ENCODE measurements at regions not wholly inside any gene's neighbourhood (a gene's known extent, or its start where the extent isn't known, plus 50 kb on each side); places are given as distances from the start of the nearest gene placed in this dataset.
"Not testable (repeated sequence)": the region's sequence is repeated elsewhere in the genome, so short reads cannot be mapped to it uniquely, and the experiment has no call there.

GRCh38 chr10:59047180-59047579 lies 129.3 kb upstream of the PHYHIPL start:
- H3K4me1 Mint-ChIP-seq (ENCODE audit: insufficient read depth, unreplicated experiment), result no peaks in the 10 kb centered on the region
- DNase-seq (ENCODE audit: unreplicated experiment), result no peak
- H3K9me3 Mint-ChIP-seq (ENCODE audit: unreplicated experiment), result peaks cover 6% of the 10 kb centered on the region
- TF ChIP-seq CTCF (IDR thresholded peaks at IDR 0.05; ENCODE audit: unreplicated experiment), result no peak
- H3K27me3 Mint-ChIP-seq (ENCODE audit: insufficient read depth, unreplicated experiment), result peaks cover 59% of the 10 kb centered on the region
- POLR2A ChIA-PET, result no interaction called here
- CTCF ChIA-PET, result interaction anchor here (0.6 kb wide), 1 partner anchor 71 kb away, joined by 3 read pairs; no protein-coding TSS in a partner anchor
- no peaks in the 10 kb centered on the region for H3K36me3 Mint-ChIP-seq (ENCODE audit: insufficient read depth, unreplicated experiment)
- intact Hi-C loops (cut with micrococcal nuclease), result no loop called here
- no TSS peak for BruUV-seq (replicated peaks)
- H3K4me3 Mint-ChIP-seq (ENCODE audit: unreplicated experiment), result no peak overlapping the region
- no peak overlapping the region for H3K27ac Mint-ChIP-seq (ENCODE audit: low read depth, unreplicated experiment)

- Mint-ChIP-seq H3K27me3 (ENCODE audit: insufficient read depth, unreplicated experiment) (peaks cover 51% of the 10 kb centered on the region), H3K9me3 (ENCODE audit: unreplicated experiment) (peaks cover 13% of the 10 kb centered on the region), H3K4me1 (ENCODE audit: insufficient read depth, unreplicated experiment) (no peaks in the 10 kb centered on the region), H3K27ac (ENCODE audit: low read depth, unreplicated experiment) (no peak overlapping the region), H3K4me3 (ENCODE audit: unreplicated experiment) (no peak overlapping the region), H3K36me3 (ENCODE audit: insufficient read depth, unreplicated experiment) (no peaks in the 10 kb centered on the region)
- intact Hi-C loops (cut with micrococcal nuclease), result no loop called here
- no peak for TF ChIP-seq CTCF (IDR thresholded peaks at IDR 0.05; ENCODE audit: unreplicated experiment)
- no TSS peak for BruUV-seq (replicated peaks)
- POLR2A ChIA-PET, result interaction anchor here (0.7 kb wide), 1 partner anchor 288 kb away, joined by 4 read pairs; no protein-coding TSS in a partner anchor
- CTCF ChIA-PET, result no interaction called here
- DNase-seq (ENCODE audit: unreplicated experiment), result no peak
Measured at GRCh38 chr10:59047957-59048618, 128.4 kb upstream of the PHYHIPL start.

DNA sequence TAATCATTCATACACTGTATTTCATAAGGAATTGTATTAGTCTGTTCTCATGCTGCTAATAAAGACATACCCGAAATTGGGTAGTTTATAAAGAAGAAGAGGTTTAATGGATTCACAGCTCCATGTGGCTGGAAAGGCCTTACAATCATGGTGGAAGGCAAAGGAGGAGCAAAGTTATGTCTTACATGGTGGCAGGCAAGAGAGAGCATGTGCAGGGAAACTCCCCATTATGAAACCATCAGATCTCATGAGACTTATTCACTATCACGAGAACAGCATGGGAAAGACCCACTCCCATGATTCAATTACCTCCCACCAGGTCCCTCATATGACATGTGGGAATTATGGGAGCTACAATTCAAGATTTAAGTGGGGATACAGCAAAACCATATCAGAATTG lies 122.9 kb upstream of the PHYHIPL start:
- H3K27ac Mint-ChIP-seq (ENCODE audit: low read depth, unreplicated experiment); intact Hi-C loops (cut with micrococcal nuclease); H3K4me1 Mint-ChIP-seq (ENCODE audit: insufficient read depth, unreplicated experiment); DNase-seq (ENCODE audit: unreplicated experiment); H3K4me3 Mint-ChIP-seq (ENCODE audit: unreplicated experiment); BruUV-seq (replicated peaks); H3K36me3 Mint-ChIP-seq (ENCODE audit: insufficient read depth, unreplicated experiment); CTCF ChIA-PET; POLR2A ChIA-PET: not testable (repeated sequence)
- Mint-ChIP-seq H3K9me3 (ENCODE audit: unreplicated experiment) (peaks cover 20% of the 10 kb centered on the region), H3K27me3 (ENCODE audit: insufficient read depth, unreplicated experiment) (peaks cover 34% of the 10 kb centered on the region)

GRCh38 chr10:59055045-59055444 lies 121.4 kb upstream of the PHYHIPL start:
- BruUV-seq (replicated peaks), result no TSS peak
- no peak for DNase-seq (ENCODE audit: unreplicated experiment)
- Mint-ChIP-seq H3K27me3 (ENCODE audit: insufficient read depth, unreplicated experiment) (peaks cover 40% of the 10 kb centered on the region), H3K4me1 (ENCODE audit: insufficient read depth, unreplicated experiment) (peaks cover 4% of the 10 kb centered on the region), H3K4me3 (ENCODE audit: unreplicated experiment) (no peak overlapping the region), H3K9me3 (ENCODE audit: unreplicated experiment) (peaks cover 20% of the 10 kb centered on the region), H3K27ac (ENCODE audit: low read depth, unreplicated experiment) (no peak overlapping the region), H3K36me3 (ENCODE audit: insufficient read depth, unreplicated experiment) (no peaks in the 10 kb centered on the region)
- no peak for TF ChIP-seq CTCF (IDR thresholded peaks at IDR 0.05; ENCODE audit: unreplicated experiment)
- CTCF ChIA-PET, result no interaction called here
- POLR2A ChIA-PET, result no interaction called here
- intact Hi-C loops (cut with micrococcal nuclease), result no loop called here

DNA sequence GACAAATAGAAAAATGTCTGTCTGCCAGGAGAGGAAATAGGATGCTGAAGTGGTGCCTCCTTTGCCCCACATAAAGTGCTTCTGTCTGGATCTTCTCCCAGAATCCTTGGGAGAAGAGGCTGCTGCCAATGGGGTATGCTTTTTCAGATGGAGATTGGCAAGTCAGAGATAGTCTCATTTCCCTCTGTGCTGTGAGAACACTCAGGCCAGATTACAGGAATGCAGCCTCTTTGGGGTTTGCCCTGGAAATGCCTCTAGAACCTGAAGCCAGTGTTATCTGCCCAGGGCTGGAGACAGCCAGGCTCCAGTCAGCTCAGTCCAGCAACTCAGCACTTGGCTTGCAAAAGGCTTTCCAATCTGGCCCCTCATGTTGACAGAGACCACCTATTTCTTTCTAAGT lies 119.1 kb upstream of the PHYHIPL start:
- ChIA-PET CTCF (interaction anchor here (0.7 kb wide), 1 partner anchor 170 kb away, joined by 3 read pairs; no protein-coding TSS in a partner anchor), POLR2A (no interaction called here)
- no peak for TF ChIP-seq CTCF (IDR thresholded peaks at IDR 0.05; ENCODE audit: unreplicated experiment)
- Mint-ChIP-seq H3K4me1 (ENCODE audit: insufficient read depth, unreplicated experiment) (peaks cover 4% of the 10 kb centered on the region), H3K27me3 (ENCODE audit: insufficient read depth, unreplicated experiment) (peaks cover 31% of the 10 kb centered on the region), H3K36me3 (ENCODE audit: insufficient read depth, unreplicated experiment) (no peaks in the 10 kb centered on the region), H3K4me3 (ENCODE audit: unreplicated experiment) (no peak overlapping the region), H3K9me3 (ENCODE audit: unreplicated experiment) (peaks cover 14% of the 10 kb centered on the region), H3K27ac (ENCODE audit: low read depth, unreplicated experiment) (no peak overlapping the region)
- BruUV-seq (replicated peaks), result no TSS peak
- intact Hi-C loops (cut with micrococcal nuclease), result no loop called here
- no peak for DNase-seq (ENCODE audit: unreplicated experiment)
